RWPE2 (cell line): ENCODE measurements at regions not wholly inside any gene's neighbourhood (a gene's known extent, or its start where the extent isn't known, plus 50 kb on each side); places are given as distances from the start of the nearest gene placed in this dataset.

Source experiments
- ATAC-seq: fragments of 200-7000 bp; cut with Tn5 transposase; 3 replicates; pipeline ENCODE4 v1.9.1; 2021; ENCODE audit warnings: low read depth
- DNase-seq: peaks from one replicate; pipeline ENCODE4 v3.0.0-alpha.2; 2020; ENCODE audit warnings: low spot score
- H3K27ac ChIP-seq: fragments of 450-650 bp; 2 replicates; pipeline ENCODE4 v1.5.1; 2017; ENCODE audit warnings: mild to moderate bottlenecking; ENCODE audit not compliant: poor library complexity, severe bottlenecking
- H3K27me3 ChIP-seq: fragments of 250-450 bp; sonication (Bioruptor Pico); 2 replicates; pipeline ENCODE4 v1.5.1; 2021; ENCODE audit warnings: mild to moderate bottlenecking, moderate library complexity; ENCODE audit not compliant: insufficient read depth, poor library complexity, severe bottlenecking
- H3K36me3 ChIP-seq: fragments of 250-450 bp; sonication (Bioruptor Pico); 2 replicates; pipeline ENCODE4 v1.5.1; 2020; ENCODE audit warnings: low read depth, mild to moderate bottlenecking, moderate library complexity
- H3K4me1 ChIP-seq: fragments of 250-450 bp; sonication (Bioruptor Pico); 2 replicates; pipeline ENCODE4 v1.5.1; 2021; ENCODE audit warnings: mild to moderate bottlenecking, moderate library complexity; ENCODE audit not compliant: insufficient read depth, poor library complexity, severe bottlenecking
- H3K4me3 ChIP-seq: fragments of 250-450 bp; sonication (Bioruptor Pico); 2 replicates; pipeline ENCODE4 v1.5.1; 2021; ENCODE audit warnings: mild to moderate bottlenecking, moderate library complexity; ENCODE audit not compliant: severe bottlenecking
- H3K9me3 ChIP-seq: fragments of 250-450 bp; sonication (Bioruptor Pico); 2 replicates; pipeline ENCODE4 v1.5.1; 2021; ENCODE audit warnings: mild to moderate bottlenecking, moderate library complexity; ENCODE audit not compliant: severe bottlenecking
- CTCF ChIP-seq: fragments of 450-650 bp; IDR thresholded peaks from one replicate; pipeline ENCODE4 v1.5.1; 2017; ENCODE audit warnings: mild to moderate bottlenecking, moderate library complexity; ENCODE audit not compliant: poor library complexity, severe bottlenecking

- TF ChIP-seq CTCF, result no peak
Observed at GRCh38 chr2:139293992-139294548, 513.9 kb upstream of the NXPH2 start.

DNA sequence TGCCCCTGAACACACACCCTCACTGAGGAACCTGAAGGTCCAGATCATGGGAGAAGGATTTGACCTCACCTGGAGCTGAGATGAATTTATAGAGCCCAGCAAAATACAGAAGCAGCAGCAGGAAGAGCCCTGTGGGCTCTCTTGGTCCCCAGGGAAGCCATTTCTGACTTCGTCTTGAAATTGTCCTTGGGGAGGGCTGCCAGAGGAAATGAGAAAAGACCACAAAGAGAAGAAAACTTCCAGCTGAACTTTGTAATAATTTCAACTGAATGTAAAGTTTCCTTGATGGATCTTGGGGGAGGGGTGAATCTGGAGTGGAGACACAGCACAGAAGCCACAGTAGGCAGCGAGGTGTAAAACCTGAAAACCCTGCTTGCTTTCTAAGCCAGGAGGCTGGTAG is 500.9 kb upstream of the NXPH2 start:
- Histone ChIP-seq H3K36me3 (no peaks in the 10 kb centered on the region), H3K4me3 (no peak overlapping the region), H3K27me3 (peaks cover 3% of the 10 kb centered on the region), H3K9me3 (no peaks in the 10 kb centered on the region), H3K4me1 (no peaks in the 10 kb centered on the region), H3K27ac (no peak overlapping the region)
- DNase-seq (no peak), ATAC-seq (no peak)
- TF ChIP-seq CTCF, result no peak

More at GRCh38 chr2:139293992-139294548, 513.9 kb upstream of the NXPH2 start:
- H3K4me3 ChIP-seq, result no peak overlapping the region
- no peaks in the 10 kb centered on the region for H3K36me3 ChIP-seq
- ATAC-seq (no peak), DNase-seq (no peak)
- H3K27ac ChIP-seq, result no peak overlapping the region
- H3K27me3 ChIP-seq, result peaks cover 15% of the 10 kb centered on the region
- no peaks in the 10 kb centered on the region for H3K4me1 ChIP-seq
- H3K9me3 ChIP-seq, result no peaks in the 10 kb centered on the region

DNA sequence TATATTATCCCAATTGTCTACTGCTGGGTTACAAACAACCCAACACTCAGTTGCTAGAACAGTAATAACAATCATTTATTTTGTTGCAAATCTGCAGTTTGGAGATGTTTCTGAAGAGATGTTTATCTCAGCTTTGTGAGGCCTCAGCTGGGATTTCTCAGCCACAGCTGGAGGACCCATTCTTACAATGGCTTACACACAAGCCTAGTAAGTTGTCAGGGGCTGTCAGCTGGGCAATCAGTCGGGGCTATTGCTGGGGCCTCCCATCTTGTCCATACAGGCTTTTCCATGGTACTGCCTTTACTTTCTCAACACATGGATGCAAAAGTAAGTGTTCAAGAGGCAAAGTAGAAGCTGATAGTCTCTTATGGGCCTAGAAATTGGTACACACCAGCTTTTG is 491.7 kb upstream of the NXPH2 start:
- Histone ChIP-seq H3K4me1 (no peaks in the 10 kb centered on the region), H3K36me3 (no peaks in the 10 kb centered on the region), H3K4me3 (no peak overlapping the region), H3K27ac (no peak overlapping the region), H3K9me3 (no peaks in the 10 kb centered on the region), H3K27me3 (no peaks in the 10 kb centered on the region)
- DNase-seq (no peak), ATAC-seq (no peak)
- TF ChIP-seq CTCF, result no peak

GRCh38 chr2:139271149-139271548 is 491.0 kb upstream of the NXPH2 start:
- DNase-seq (no peak), ATAC-seq (no peak; the same call in 2 of the 3 replicates)
- H3K27me3 ChIP-seq, result no peaks in the 10 kb centered on the region
- no peaks in the 10 kb centered on the region for H3K4me1 ChIP-seq
- H3K9me3 ChIP-seq, result no peaks in the 10 kb centered on the region
- no peak overlapping the region for H3K27ac ChIP-seq
- H3K36me3 ChIP-seq, result no peaks in the 10 kb centered on the region
- TF ChIP-seq CTCF, result no peak
- no peak overlapping the region for H3K4me3 ChIP-seq

DNA sequence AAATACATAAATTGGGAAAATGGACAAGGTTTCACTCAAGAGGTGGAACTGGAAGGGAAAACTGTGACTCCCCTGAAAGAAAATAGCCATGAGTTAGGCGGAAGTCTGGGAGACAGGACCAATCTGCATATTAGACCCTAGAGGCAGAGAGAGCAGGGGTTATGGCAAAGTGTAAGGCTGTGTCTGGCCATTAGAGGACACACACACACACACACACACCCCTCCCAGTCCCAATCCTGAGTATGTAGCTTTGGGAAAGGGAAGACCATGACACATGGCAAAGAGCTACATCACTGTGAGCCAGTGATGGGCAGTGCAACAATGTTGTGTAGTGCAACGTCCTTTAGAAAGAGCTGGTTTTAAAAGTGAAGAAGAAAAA is 479.9 kb upstream of the NXPH2 start:
- TF ChIP-seq CTCF, result no peak
- ATAC-seq, result no peak

More for the DNA sequence above, 479.9 kb upstream of the NXPH2 start:
- no peaks in the 10 kb centered on the region for H3K9me3 ChIP-seq
- no peak overlapping the region for H3K4me3 ChIP-seq
- no peaks in the 10 kb centered on the region for H3K27me3 ChIP-seq
- no peaks in the 10 kb centered on the region for H3K36me3 ChIP-seq
- H3K4me1 ChIP-seq, result no peaks in the 10 kb centered on the region
- DNase-seq, result no peak
- no peak overlapping the region for H3K27ac ChIP-seq
